HEK293 (cell line): ENCODE measurements at regions not wholly inside any gene's neighbourhood (a gene's known extent, or its start where the extent isn't known, plus 50 kb on each side); places are given as distances from the start of the nearest gene placed in this dataset.

ENCODE experiments used
- CTCF ChIA-PET: fragments of 350-600 bp; formaldehyde crosslinking; extraction: SDS; loops from one replicate; lab custom pipeline; 2021; ENCODE audit warnings: antibody characterized with exemption; lab: Yijun Ruan, JAX
- POLR2A ChIA-PET: fragments of 300-600 bp; formaldehyde crosslinking; extraction: SDS; loops from one replicate; lab custom pipeline; 2020; ENCODE audit warnings: antibody characterized with exemption, inconsistent platforms; lab: Yijun Ruan, JAX
- H3K27ac ChIP-seq: fragments of 200-500 bp; sonication (Bioruptor generic); 2 replicates; pipeline ENCODE4 v1.5.1; 2014; ENCODE audit warnings: low read depth, low read length, control low read depth, inconsistent platforms; ENCODE audit errors: extremely low read depth
- H3K36me3 ChIP-seq, 2 experiments: fragments of 200-500 bp in 1 of 2; sonication (Bioruptor generic) in 1 of 2; 1 replicate in 1 of 2; 2 replicates in 1 of 2; pipeline ENCODE4 v1.5.1; 2014 to 2017; ENCODE audit warnings: inconsistent platforms in 2 of 2, low read length in 2 of 2; ENCODE audit not compliant: control insufficient read depth in 2 of 2, insufficient read depth in 1 of 2
- H3K4me1 ChIP-seq: fragments of 200-500 bp; sonication (Bioruptor generic); 2 replicates; pipeline ENCODE4 v1.5.1; 2014; ENCODE audit warnings: mild to moderate bottlenecking, low read length, inconsistent platforms; ENCODE audit not compliant: control insufficient read depth, insufficient read depth
- H3K4me3 ChIP-seq: 2 replicates; pipeline ENCODE4 v1.5.1; 2011; ENCODE audit warnings: low read depth, mild to moderate bottlenecking, control low read depth, low read length, moderate library complexity
- H3K9me3 ChIP-seq: fragments of 200-500 bp; sonication (Bioruptor generic); 2 replicates; pipeline ENCODE4 v1.5.1; 2014; ENCODE audit warnings: low read depth, low read length, inconsistent platforms; ENCODE audit not compliant: control insufficient read depth, insufficient read depth
- SCRT2 ChIP-seq: fragments of 450-650 bp; formaldehyde crosslinking; IDR thresholded peaks from 2 replicates; pipeline ENCODE4 v1.5.1; 2016; ENCODE audit warnings: missing biosample characterization, missing genetic modification characterization
- ZFHX2 ChIP-seq: fragments of 450-650 bp; formaldehyde crosslinking; conservative IDR thresholded peaks from 2 replicates; pipeline ENCODE4 v1.5.1; 2016; ENCODE audit warnings: missing biosample characterization, missing genetic modification characterization
- ZNF19 ChIP-seq: fragments of 450-650 bp; formaldehyde crosslinking; IDR thresholded peaks from 2 replicates; pipeline ENCODE4; 2016; ENCODE audit warnings: missing biosample characterization, missing genetic modification characterization, low read depth
- ZNF324 ChIP-seq: fragments of 450-650 bp; formaldehyde crosslinking; IDR thresholded peaks from 2 replicates; pipeline ENCODE4 v1.5.1; 2016; ENCODE audit warnings: missing biosample characterization, missing genetic modification characterization
- ZNF350 ChIP-seq: fragments of 450-650 bp; formaldehyde crosslinking; IDR thresholded peaks from 2 replicates; pipeline ENCODE4 v1.5.0; 2017; ENCODE audit warnings: missing biosample characterization, mild to moderate bottlenecking, missing genetic modification characterization
- ZNF391 ChIP-seq: fragments of 450-650 bp; formaldehyde crosslinking; IDR thresholded peaks from 2 replicates; pipeline ENCODE4 v1.5.1; 2016; ENCODE audit warnings: low read depth, missing biosample characterization, missing genetic modification characterization, borderline replicate concordance
- ZNF473 ChIP-seq: fragments of 450-650 bp; formaldehyde crosslinking; IDR thresholded peaks from 2 replicates; pipeline ENCODE4 v1.5.1; 2017; ENCODE audit warnings: missing biosample characterization, missing genetic modification characterization
- ZNF654 ChIP-seq: fragments of 450-650 bp; formaldehyde crosslinking; IDR thresholded peaks from 2 replicates; pipeline ENCODE4 v1.5.1; 2016; ENCODE audit warnings: low read depth, missing biosample characterization, missing genetic modification characterization
- ZNF660 ChIP-seq: fragments of 450-650 bp; IDR thresholded peaks from 2 replicates; pipeline ENCODE4 v1.5.1; 2018; ENCODE audit warnings: missing biosample characterization, mild to moderate bottlenecking, missing genetic modification characterization
- ZSCAN16 ChIP-seq: fragments of 450-650 bp; formaldehyde crosslinking; IDR thresholded peaks from 2 replicates; pipeline ENCODE4 v1.5.1; 2016; ENCODE audit warnings: missing biosample characterization, missing genetic modification characterization
- ZSCAN30 ChIP-seq: fragments of 450-650 bp; IDR thresholded peaks from 2 replicates; pipeline ENCODE4 v1.5.1; 2018; ENCODE audit warnings: missing biosample characterization, mild to moderate bottlenecking, missing genetic modification characterization, moderate library complexity
- TF ChIP-seq, protein P1 (sequence below): fragments of 450-650 bp; formaldehyde crosslinking; conservative IDR thresholded peaks from 2 replicates; pipeline ENCODE4 v1.5.1; 2016; ENCODE audit warnings: low read depth, missing biosample characterization, missing genetic modification characterization
- TF ChIP-seq, protein P2 (sequence below): fragments of 450-650 bp; formaldehyde crosslinking; IDR thresholded peaks from 2 replicates; pipeline ENCODE4 v1.5.1; 2017; ENCODE audit warnings: missing biosample characterization, missing genetic modification characterization

DNA sequence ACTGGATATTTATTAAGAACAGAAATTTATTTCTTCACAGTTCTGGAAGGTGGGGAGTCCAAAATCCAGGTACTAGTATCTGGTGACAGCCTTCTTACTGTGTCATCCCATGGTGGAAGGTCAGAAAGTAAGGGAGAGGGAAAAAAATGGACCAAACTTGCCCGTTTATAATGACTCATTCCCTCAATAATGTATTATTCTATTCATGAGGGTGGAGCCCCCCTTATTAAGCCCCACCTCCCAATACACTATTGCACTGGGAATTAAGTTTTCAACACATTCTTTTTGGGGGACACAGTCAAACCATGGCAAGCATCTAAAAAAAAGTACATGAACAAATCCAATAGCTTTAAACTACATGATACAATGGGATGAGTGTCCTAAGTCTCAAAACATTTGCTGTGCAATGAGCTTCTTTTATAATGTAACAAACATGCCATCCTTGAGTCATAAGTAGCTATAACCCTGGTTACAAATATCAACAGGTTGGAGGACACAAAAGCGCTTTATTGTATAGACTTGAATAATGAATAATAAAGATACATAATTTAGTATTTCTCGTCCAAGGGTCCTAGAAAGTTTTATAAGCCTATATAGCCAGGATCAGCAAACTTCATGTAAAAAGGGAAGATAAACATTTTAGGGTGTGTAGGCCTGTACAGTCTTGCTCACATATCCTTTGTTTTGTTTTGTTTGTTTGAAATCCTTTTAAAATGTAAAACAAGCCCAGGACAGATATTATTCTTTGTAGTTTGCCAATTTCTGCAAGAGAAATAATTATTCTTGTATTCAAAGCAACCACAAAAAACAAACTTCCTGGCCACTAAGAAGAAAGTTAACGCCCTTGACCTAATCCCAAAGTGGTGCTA is 160.6 kb upstream of the RAP2B start:
- CTCF ChIA-PET, result interaction anchor here (1.1 kb wide), 1 partner anchor 30 kb away, joined by 3 read pairs; no protein-coding TSS in a partner anchor
- POLR2A ChIA-PET, result no interaction called here

DNA sequence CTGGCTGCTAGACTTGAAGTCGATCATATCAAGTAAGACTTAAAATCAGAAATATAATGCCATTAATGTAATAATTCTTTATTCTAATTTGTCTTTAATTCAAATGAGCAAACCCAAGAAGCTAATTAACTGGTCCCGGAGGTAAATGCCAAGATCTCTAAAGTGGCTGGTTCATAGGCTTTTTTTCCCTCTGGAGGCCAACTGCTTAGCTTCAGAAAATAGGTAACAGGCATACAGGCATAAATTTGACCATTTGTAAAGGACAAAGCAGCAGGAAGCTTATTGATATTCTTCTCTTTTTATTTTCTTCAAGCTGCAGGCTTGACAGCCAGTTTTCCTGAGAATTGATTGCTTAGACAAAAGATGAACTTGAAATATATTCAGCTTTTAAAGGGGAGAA is 158.6 kb upstream of the RAP2B start:
- TF ChIP-seq ZNF654 (no peak), ZSCAN16 (tag by site-specific recombination) (no peak), ZNF19 (tag by site-specific recombination) (no peak), ZNF473 (tag by site-specific recombination) (no peak)
- POLR2A ChIA-PET, result interaction anchor here (0.6 kb wide), 1 partner anchor 9 kb away, joined by 3 read pairs; no protein-coding TSS in a partner anchor
- Histone ChIP-seq H3K4me1 (no peaks in the 10 kb centered on the region), H3K9me3 (no peaks in the 10 kb centered on the region), H3K36me3 (no peaks in the 10 kb centered on the region), H3K27ac (no peak overlapping the region), H3K4me3 (no peak overlapping the region)
- CTCF ChIA-PET, result no interaction called here

More for the DNA sequence above, 160.6 kb upstream of the RAP2B start:
- Histone ChIP-seq H3K27ac (no peak overlapping the region), H3K4me1 (no peaks in the 10 kb centered on the region), H3K36me3 (no peaks in the 10 kb centered on the region), H3K4me3 (no peak overlapping the region), H3K9me3 (no peaks in the 10 kb centered on the region)
- TF ChIP-seq, protein P1, sequence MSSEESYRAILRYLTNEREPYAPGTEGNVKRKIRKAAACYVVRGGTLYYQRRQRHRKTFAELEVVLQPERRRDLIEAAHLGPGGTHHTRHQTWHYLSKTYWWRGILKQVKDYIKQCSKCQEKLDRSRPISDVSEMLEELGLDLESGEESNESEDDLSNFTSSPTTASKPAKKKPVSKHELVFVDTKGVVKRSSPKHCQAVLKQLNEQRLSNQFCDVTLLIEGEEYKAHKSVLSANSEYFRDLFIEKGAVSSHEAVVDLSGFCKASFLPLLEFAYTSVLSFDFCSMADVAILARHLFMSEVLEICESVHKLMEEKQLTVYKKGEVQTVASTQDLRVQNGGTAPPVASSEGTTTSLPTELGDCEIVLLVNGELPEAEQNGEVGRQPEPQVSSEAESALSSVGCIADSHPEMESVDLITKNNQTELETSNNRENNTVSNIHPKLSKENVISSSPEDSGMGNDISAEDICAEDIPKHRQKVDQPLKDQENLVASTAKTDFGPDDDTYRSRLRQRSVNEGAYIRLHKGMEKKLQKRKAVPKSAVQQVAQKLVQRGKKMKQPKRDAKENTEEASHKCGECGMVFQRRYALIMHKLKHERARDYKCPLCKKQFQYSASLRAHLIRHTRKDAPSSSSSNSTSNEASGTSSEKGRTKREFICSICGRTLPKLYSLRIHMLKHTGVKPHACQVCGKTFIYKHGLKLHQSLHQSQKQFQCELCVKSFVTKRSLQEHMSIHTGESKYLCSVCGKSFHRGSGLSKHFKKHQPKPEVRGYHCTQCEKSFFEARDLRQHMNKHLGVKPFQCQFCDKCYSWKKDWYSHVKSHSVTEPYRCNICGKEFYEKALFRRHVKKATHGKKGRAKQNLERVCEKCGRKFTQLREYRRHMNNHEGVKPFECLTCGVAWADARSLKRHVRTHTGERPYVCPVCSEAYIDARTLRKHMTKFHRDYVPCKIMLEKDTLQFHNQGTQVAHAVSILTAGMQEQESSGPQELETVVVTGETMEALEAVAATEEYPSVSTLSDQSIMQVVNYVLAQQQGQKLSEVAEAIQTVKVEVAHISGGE (tag by site-specific recombination), result no peak
- 0 out of 2 replicates have a peak, but pooled peaks have one; percentile 25 for TF ChIP-seq SCRT2 (tag by site-specific recombination)
- no peak for TF ChIP-seq ZNF660 (tag by site-specific recombination)
- no peak for TF ChIP-seq ZSCAN30
- TF ChIP-seq ZNF391 (tag by site-specific recombination), result no peak
- no peak for TF ChIP-seq ZNF473 (tag by site-specific recombination)
- TF ChIP-seq ZSCAN16 (tag by site-specific recombination), result no peak
- TF ChIP-seq ZNF324, result no peak

DNA sequence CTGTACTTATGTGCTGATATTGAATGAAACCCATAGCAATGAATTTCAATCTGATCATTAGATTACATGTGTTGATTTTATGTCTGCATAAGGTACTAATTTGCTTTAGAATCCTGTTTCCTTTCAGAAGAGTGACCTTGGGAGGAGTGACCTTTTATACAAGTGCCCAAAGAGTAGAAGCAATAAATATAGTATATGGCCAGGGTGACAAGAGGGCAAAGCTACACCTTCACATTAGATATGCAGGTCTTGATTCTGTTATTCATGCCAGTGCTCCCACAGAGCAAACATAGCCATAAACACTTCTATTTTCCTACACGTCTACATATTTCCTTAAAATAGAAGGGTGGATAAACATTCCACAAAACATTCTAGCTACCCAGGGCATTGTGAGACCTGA is 158.2 kb upstream of the RAP2B start:
- POLR2A ChIA-PET, result no interaction called here
- CTCF ChIA-PET, result no interaction called here

More for the DNA sequence above, 158.2 kb upstream of the RAP2B start:
- Histone ChIP-seq H3K9me3 (no peaks in the 10 kb centered on the region), H3K27ac (no peak overlapping the region), H3K4me3 (no peak overlapping the region), H3K36me3 (no peaks in the 10 kb centered on the region), H3K4me1 (no peaks in the 10 kb centered on the region)
- TF ChIP-seq, protein P2, sequence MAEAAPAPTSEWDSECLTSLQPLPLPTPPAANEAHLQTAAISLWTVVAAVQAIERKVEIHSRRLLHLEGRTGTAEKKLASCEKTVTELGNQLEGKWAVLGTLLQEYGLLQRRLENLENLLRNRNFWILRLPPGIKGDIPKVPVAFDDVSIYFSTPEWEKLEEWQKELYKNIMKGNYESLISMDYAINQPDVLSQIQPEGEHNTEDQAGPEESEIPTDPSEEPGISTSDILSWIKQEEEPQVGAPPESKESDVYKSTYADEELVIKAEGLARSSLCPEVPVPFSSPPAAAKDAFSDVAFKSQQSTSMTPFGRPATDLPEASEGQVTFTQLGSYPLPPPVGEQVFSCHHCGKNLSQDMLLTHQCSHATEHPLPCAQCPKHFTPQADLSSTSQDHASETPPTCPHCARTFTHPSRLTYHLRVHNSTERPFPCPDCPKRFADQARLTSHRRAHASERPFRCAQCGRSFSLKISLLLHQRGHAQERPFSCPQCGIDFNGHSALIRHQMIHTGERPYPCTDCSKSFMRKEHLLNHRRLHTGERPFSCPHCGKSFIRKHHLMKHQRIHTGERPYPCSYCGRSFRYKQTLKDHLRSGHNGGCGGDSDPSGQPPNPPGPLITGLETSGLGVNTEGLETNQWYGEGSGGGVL (tag by site-specific recombination), result no peak
- TF ChIP-seq ZNF350 (tag by site-specific recombination) (no peak), ZFHX2 (no peak)
